ENCODE measurements at regions not wholly inside any gene's neighbourhood (a gene's known extent, or its start where the extent isn't known, plus 50 kb on each side); places are given as distances from the start of the nearest gene placed in this dataset.

GRCh38 chr12:45627407-45628069 lies 102.0 kb upstream of the ARID2 start:
- DNase-seq (ENCODE audit: low read depth in 2 of 2): no peak

- no peak for DNase-seq (ENCODE audit: low read depth in 2 of 2)
These were observed 100.2 kb upstream of the ARID2 start for GRCh38 chr12:45629292-45629691.

DNA sequence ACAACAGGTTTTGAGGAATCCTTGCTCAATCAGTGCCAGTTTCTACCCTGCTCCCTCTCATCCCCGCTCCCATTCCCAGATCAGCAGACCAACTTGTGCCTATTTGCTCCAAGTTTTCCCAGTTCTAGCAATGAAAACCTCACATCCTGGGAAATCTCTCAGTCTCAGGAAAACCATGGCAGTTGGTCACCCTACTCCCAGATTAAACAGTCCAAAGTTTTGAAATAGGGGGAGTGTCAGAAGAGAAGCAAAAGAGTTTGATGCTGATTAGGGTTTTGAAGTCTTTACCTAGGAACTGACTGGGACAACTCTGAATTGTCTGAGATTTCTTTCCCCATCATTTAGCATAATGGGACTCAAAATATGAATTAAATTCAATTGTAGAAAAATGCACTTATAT lies 95.8 kb upstream of the ARID2 start:
- no peak for DNase-seq (ENCODE audit: low read depth in 2 of 2)

DNA sequence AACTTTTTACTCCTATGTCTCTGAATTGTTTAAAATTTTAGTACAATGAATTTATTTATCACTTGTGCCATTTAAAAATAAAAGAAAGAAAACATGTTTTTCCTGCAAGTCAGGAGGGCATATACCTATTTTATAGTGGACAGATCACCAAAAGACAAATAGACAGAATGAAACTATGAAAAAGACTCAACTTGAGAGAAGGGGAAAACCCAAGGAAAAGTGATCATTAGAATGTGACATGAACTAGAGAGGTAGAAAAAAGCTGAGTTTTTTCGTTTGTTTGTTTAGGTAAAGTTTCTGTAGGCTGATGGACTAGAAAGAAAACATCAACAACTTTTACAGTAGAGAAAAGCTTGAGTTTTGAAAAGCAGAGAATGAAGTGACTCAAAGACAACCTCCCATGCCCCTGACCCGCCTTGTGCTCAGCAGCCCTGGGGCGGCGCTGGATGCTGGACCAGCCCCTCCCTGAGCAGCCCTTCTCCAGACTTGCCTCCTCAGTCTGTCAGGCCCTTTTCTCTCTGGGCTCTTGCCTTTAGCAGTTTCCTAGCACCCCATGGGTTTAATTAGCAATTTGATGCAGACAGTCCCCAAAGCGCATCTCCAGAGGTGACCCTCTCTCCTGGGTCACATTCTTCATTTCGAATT lies 95.1 kb upstream of the ARID2 start:
- DNase-seq (ENCODE audit: low read depth in 2 of 2): no peak

DNA sequence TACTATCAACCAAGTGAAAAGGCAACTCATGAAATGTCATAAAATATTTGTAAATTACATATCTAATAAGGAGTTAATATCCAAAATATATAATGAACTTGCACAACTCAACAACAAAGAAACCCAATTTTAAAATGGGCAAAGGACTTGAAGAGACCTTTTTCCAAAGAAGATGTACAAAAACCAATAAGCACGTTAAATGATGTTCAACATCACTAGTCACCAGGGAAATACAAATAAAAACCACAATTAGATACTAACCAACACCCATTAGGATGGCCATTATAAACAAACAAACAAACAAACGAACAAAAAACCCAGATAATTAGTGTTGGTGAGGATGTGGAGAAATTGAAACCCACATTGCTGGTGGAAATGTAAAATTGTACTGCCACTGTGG lies 92.3 kb upstream of the ARID2 start:
- no peak for DNase-seq (ENCODE audit: low read depth in 2 of 2)

DNA sequence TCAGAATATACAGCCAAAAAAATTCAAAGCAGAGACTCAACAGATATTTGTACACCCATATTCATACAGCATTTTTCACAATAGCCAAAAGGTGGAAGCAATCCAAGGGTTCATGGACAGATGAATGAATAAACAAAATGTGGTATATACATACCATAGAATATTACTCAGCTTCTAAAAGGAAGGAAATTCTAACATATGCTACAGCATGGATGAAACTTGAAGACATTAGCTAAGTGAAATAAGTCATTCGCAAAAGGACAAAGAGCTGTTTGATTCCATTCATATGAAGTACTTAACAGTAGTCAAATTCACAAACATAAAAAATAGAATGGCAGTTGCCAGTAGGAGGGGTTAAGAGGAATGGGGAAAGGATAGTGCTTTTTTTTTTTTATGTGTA lies 91.8 kb upstream of the ARID2 start:
- DNase-seq (ENCODE audit: low read depth in 2 of 2): no peak

DNA sequence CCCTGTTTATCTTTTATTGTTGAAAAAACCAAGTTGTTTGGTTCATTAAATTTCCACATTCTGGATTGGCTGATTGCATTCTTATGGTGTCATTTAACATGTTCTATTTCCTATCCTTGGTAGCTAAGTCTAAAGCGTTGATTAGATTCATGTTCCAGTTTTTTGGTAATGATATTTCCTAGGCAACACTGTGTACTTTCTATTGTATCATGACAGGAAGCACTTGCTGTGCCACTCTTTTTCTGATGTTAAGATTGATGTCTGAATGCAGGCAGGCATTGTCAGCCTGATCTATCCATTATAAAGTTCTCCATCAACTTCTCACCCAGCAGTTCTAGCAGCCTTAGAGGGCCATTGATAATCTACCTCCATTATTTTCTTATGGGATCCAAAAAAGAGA lies 91.1 kb upstream of the ARID2 start:
- no peak for DNase-seq (ENCODE audit: low read depth in 2 of 2)

- DNase-seq (ENCODE audit: low read depth in 2 of 2): no peak
These were observed 85.0 kb upstream of the ARID2 start for GRCh38 chr12:45644541-45644940.

DNA sequence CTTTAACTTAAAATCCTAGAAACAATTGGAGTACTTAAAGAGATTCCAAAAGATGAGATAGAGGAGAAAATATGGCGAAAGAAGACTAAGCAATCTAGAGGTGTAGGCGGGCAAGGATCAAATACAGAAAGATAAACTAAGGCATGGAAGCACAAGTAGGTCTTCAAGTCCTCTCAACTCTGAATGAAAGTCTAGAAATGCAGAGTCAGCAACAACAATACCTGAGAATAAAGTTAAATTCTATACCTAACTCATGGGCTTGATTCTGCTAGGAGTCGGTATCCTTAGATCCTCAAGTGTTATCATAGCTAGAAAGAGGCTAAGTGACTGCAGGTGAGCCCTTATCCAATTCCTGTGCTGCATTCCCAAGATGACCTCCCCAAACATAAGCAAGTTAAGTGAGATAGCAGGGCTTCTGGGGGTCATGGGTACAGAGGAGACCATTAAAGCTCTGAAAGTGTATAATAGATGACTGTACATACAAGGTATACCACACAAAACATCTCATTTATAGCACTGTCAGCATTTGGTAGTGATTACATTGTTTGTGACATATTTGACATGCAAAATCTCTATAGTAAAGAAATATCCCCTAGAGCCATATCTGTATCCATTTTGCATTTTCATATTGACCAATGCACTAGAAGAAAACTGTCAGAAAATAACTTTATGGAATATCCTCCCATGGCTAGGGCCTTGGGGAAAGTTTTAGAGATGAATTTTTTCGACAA lies 82.5 kb upstream of the ARID2 start:
- no peak for DNase-seq (ENCODE audit: low read depth in 2 of 2)

DNA sequence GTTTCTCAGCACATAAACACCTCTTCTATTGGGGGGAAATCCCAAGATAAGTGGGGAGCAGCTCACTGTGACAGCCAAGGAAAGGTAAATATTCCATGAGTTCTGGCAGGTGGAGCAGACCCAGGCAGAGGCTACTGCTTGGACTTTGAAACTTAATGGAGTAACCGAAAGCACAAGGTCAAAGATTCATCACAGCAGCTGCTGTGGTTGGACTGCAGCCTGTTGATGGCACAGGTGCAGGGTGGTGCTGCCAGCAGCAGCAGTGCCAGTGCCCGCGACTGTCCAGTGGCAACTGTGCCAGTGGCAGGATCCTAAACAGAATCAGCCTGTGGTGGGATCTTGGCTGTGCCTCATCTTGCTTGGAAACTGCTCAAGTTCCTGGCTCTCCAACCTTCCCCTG lies 81.4 kb upstream of the ARID2 start:
- no peak for DNase-seq (ENCODE audit: low read depth in 2 of 2)

DNA sequence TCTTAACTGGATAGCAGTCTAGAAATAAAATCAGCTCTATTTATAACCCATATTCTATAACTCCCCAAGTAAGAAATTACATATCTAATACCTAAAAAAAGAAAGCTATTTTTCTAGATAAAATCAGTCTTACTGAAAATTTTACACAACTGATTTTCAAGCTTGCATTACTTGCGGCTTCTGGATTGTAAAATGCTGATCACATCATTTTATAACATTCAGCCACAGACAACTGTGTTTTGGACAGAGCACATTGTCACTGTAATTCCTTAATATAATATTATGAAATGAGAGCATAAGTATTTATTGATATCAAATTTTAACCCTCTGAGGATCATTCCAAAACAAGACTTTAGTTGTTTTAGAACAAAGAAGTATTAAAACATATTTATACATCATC lies 78.5 kb upstream of the ARID2 start:
- no peak for DNase-seq (ENCODE audit: low read depth in 2 of 2)

- no peak for DNase-seq (ENCODE audit: low read depth in 2 of 2)
These were observed 75.4 kb upstream of the ARID2 start for GRCh38 chr12:45654002-45654665.

DNA sequence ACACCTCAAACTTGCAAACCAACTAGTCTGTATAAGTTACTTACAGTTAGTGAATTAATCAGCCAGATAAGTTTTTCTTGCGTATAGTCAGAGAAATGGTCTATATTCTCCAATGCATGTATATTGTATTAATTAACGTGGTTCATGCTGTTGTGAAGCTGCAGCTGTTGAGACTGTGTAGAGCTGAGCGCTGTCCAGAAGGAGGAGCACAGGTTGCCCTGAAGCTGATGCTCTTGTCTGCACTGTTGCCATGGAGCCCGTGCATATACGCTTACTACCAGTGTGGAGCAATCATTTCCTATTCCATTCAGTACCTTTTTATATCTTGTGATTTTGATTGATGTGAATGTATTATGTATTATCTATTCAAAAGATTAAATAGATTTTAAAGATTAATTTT lies 74.3 kb upstream of the ARID2 start:
- DNase-seq (ENCODE audit: low read depth in 2 of 2): peak; percentile 20 to 33

GRCh38 chr12:45655743-45656142 lies 73.8 kb upstream of the ARID2 start:
- no peak for DNase-seq (ENCODE audit: low read depth in 2 of 2)

GRCh38 chr12:45658020-45658419 lies 71.5 kb upstream of the ARID2 start:
- DNase-seq (ENCODE audit: low read depth in 2 of 2): no peak

GRCh38 chr12:45660330-45660729 lies 69.2 kb upstream of the ARID2 start:
- DNase-seq (ENCODE audit: low read depth in 2 of 2): no peak

DNA sequence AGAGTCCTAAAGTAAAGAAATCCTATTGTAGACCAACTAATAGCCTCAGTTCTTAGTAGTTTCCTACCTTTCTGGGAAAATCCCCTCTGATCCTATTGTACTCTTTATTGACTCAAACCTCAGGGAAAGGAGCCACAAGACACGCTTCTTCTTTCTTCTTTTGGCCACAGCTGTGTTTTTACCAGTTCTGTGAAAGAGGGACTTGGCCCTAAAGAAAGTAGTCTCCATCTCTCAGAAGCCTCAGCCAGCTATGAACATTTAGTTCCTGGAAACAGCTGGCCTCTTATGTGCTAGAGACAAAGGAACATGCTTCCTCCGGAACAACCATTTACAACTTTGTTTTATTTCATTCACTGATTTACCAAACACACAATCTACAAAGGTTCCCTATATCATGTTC lies 66.1 kb upstream of the ARID2 start:
- DNase-seq (ENCODE audit: low read depth in 2 of 2): no peak

DNA sequence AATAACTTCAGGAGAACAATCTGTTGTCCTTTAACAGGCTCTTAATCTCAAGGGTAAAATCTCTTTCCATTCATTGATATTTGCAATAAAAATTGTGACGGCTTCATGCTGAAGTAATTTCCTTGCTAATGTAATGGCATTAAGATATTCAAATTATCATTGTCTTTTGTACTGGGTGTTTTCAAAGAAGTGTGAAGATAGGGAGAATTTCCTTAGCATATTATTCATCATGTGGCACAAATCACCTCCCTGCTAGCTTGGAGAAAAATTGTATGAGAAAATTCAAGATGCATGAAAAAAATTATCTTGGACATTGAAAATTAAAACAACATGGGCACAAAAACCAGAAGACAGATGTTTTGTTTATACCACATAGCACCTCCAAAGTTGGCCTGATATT lies 63.6 kb upstream of the ARID2 start:
- no peak for DNase-seq (ENCODE audit: low read depth in 2 of 2)

GRCh38 chr12:45666396-45666795 lies 63.1 kb upstream of the ARID2 start:
- DNase-seq (ENCODE audit: low read depth in 2 of 2): no peak

- no peak for DNase-seq (ENCODE audit: low read depth in 2 of 2)
These were observed 62.7 kb upstream of the ARID2 start for GRCh38 chr12:45666816-45667215.

DNA sequence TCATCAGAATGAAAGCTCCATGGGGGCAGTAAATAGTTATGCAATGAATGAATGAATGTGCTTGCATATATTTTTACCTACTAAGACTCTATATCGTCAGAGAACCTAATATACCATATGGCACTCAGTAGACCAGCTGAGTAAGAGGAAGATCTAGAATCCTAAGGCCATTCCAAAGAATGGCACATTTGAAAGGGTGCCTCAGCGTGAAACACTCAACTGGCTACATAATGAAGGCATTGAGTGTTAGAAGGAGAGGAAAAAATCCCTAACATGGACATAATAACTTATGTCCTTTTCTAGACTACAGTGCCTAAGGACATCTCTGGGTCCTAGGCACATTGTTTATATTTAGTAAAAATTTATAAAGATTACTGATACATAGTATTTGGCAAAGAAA lies 61.7 kb upstream of the ARID2 start:
- DNase-seq (ENCODE audit: low read depth in 2 of 2): no peak

GRCh38 chr12:45668641-45669040 lies 60.9 kb upstream of the ARID2 start:
- DNase-seq (ENCODE audit: low read depth in 2 of 2): no peak

- no peak for DNase-seq (ENCODE audit: low read depth in 2 of 2)
These were observed 60.4 kb upstream of the ARID2 start for GRCh38 chr12:45669093-45669492.
